Ascending aorta (tissue), 2 donors: ENCODE measurements at regions not wholly inside any gene's neighbourhood (a gene's known extent, or its start where the extent isn't known, plus 50 kb on each side); places are given as distances from the start of the nearest gene placed in this dataset.

Experiments used
- DNase-seq, 2 donors: peaks; one replicate each; pipeline ENCODE4 v3.0.0-alpha.2; 2019; ENCODE audit warnings: low spot score in 2 of 2
- H3K27ac ChIP-seq, 2 donors: fragments of 200-600 bp; sonication (generic); one replicate each; pipeline ENCODE4 v1.5.1; 2016 to 2017; ENCODE audit warnings: mild to moderate bottlenecking in 1 of 2
- H3K27me3 ChIP-seq: fragments of 200-600 bp; sonication (generic); one replicate; pipeline ENCODE4 v1.5.1; 2017
- H3K36me3 ChIP-seq, 2 donors: fragments of 200-600 bp; sonication (generic); one replicate each; pipeline ENCODE4 v1.5.1; 2016
- H3K4me1 ChIP-seq, 2 donors: fragments of 200-600 bp; sonication (generic); one replicate each; pipeline ENCODE4 v1.5.1; 2016 to 2017; ENCODE audit warnings: mild to moderate bottlenecking in 1 of 2
- H3K4me3 ChIP-seq, 2 donors: fragments of 200-600 bp; sonication (generic); one replicate each; pipeline ENCODE4 v1.5.1; 2016 to 2017; ENCODE audit warnings: mild to moderate bottlenecking in 1 of 2
- H3K9me3 ChIP-seq, 2 donors: fragments of 200-600 bp; sonication (generic); one replicate each; pipeline ENCODE4 v1.5.1; 2016
- CTCF ChIP-seq, 3 experiments: fragments of 200-600 bp in 2 of 3; fragments of 450-650 bp in 1 of 3; sonication (generic) in 2 of 3; IDR thresholded peaks; one replicate each; pipeline ENCODE4 v1.5.1; 2016 to 2019; ENCODE audit warnings: antibody characterized with exemption in 3 of 3, mild to moderate bottlenecking in 1 of 3, moderate library complexity in 1 of 3
- intact Hi-C: fragments of 100-400 bp; cut with DNase I; formaldehyde crosslinking; loops from one replicate; pipeline ENCODE4 v1.15.1; 2023

GRCh38 chr12:75888874-75889613, 142.5 kb downstream of the PHLDA1 start:
- no peaks in the 10 kb centered on the region for H3K9me3 ChIP-seq
- no peaks in the 10 kb centered on the region for H3K27me3 ChIP-seq
- no peaks in the 10 kb centered on the region for H3K4me1 ChIP-seq
- no peak for TF ChIP-seq CTCF (IDR thresholded peaks at IDR 0.05)
- intact Hi-C loops, result no loop called here
- DNase-seq, result no peak
- no peak overlapping the region for H3K27ac ChIP-seq
- H3K4me3 ChIP-seq, result no peak overlapping the region
- H3K36me3 ChIP-seq, result no peaks in the 10 kb centered on the region

GRCh38 chr12:75888399-75888798, 143.2 kb downstream of the PHLDA1 start:
- no peaks in the 10 kb centered on the region for H3K27me3 ChIP-seq

GRCh38 chr12:75887979-75888378, 143.6 kb downstream of the PHLDA1 start:
- no peaks in the 10 kb centered on the region for H3K36me3 ChIP-seq
- no peak for DNase-seq
- no peaks in the 10 kb centered on the region for H3K4me1 ChIP-seq
- H3K9me3 ChIP-seq, result no peaks in the 10 kb centered on the region
- no peaks in the 10 kb centered on the region for H3K27me3 ChIP-seq
- TF ChIP-seq CTCF (IDR thresholded peaks at IDR 0.05), result no peak
- no peak overlapping the region for H3K27ac ChIP-seq
- H3K4me3 ChIP-seq, result no peak overlapping the region
- intact Hi-C loops, result no loop called here

More at GRCh38 chr12:75888399-75888798, 143.2 kb downstream of the PHLDA1 start:
- no peak for DNase-seq
- intact Hi-C loops, result no loop called here
- Histone ChIP-seq H3K4me1 (no peaks in the 10 kb centered on the region), H3K4me3 (no peak overlapping the region), H3K9me3 (no peaks in the 10 kb centered on the region), H3K36me3 (no peaks in the 10 kb centered on the region), H3K27ac (no peak overlapping the region)
- TF ChIP-seq CTCF (IDR thresholded peaks at IDR 0.05), result no peak

- TF ChIP-seq CTCF (IDR thresholded peaks at IDR 0.05), result no peak
- Histone ChIP-seq H3K36me3 (no peaks in the 10 kb centered on the region), H3K27me3 (no peaks in the 10 kb centered on the region), H3K4me1 (peaks cover 0 to 4% of the 10 kb centered on the region in 2 donors), H3K9me3 (no peaks in the 10 kb centered on the region), H3K27ac (no peak overlapping the region), H3K4me3 (no peak overlapping the region)
- intact Hi-C loops, result no loop called here
- DNase-seq, result no peak
These were observed 147.1 kb downstream of the PHLDA1 start for GRCh38 chr12:75884465-75884985.

GRCh38 chr12:75883241-75883640, 148.3 kb downstream of the PHLDA1 start:
- no peaks in the 10 kb centered on the region for H3K9me3 ChIP-seq
- intact Hi-C loops, result no loop called here
- H3K4me1 ChIP-seq, result peaks cover 0 to 4% of the 10 kb centered on the region in 2 donors
- no peak overlapping the region for H3K27ac ChIP-seq
- no peak overlapping the region for H3K4me3 ChIP-seq
- TF ChIP-seq CTCF (IDR thresholded peaks at IDR 0.05), result no peak
- no peaks in the 10 kb centered on the region for H3K36me3 ChIP-seq
- H3K27me3 ChIP-seq, result no peaks in the 10 kb centered on the region
- no peak for DNase-seq
